ENCODE measurements at regions not wholly inside any gene's neighbourhood (a gene's known extent, or its start where the extent isn't known, plus 50 kb on each side); places are given as distances from the start of the nearest gene placed in this dataset.

GRCh38 chr5:23448627-23449026, 58.8 kb upstream of the PRDM9 start:
- TF ChIP-seq CTCF (IDR thresholded peaks at IDR 0.05) (no peak), EP300 (IDR thresholded peaks at IDR 0.05) (no peak), POLR2A (IDR thresholded peaks at IDR 0.05) (no peak)
